ENCODE measurements at regions not wholly inside any gene's neighbourhood (a gene's known extent, or its start where the extent isn't known, plus 50 kb on each side); places are given as distances from the start of the nearest gene placed in this dataset.
A peak's percentile ranks its signal among the peaks of the same experiment; 100 is the strongest.

DNA sequence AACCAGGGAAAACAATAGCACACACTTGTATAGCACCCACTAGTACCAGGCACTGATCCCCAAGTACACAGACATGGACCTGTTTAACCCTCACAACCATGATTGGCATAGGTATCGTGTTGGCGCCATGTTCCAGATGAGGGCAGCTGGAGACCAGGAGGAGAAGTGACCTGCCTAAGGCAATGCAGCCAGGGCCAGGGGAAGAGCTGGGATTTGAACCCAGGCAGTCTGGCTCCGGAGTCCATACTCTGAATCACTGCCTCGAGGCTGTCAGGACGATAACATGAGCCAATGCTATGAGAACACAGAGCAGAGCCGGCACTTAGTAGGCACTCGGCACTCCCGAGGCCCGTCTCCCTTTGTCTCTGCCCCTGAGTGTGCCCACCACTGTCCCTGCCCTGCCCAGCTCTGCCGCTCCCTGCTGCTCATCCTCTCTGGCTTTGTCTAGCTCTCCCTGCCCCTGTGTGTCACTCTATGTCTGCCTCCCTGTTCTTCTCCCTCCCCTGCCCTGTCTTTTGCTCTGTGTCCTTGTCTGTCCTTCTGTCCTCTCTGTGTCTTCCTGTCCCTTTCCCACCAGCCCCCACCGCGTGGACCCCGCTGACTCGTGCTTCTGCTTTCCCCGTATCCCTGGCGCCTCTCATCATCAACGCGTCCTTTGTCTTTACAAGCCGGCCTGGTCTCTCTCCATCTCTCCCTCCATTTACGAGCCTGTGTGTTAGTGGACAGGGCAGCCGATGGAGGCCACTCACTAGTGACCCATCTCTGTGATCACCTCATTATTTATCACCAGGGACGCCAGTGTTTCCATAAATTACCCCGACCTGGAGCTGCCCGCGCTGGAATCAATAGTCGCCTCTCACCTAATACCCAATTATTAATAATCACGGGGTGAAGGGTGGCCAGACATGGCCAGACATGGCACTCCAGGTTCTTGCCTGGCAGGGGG, 99.4 kb upstream of the MVB12B start:
- H3K4me1 ChIP-seq (ENCODE audit: control insufficient read depth in 1 of 2, extremely low read depth in 1 of 2, insufficient read depth in 2 of 2, low read length in 2 of 2), result peaks cover 0 to 9% of the 10 kb centered on the region in 2 experiments
- no peaks in the 10 kb centered on the region for H3K9me3 ChIP-seq
- POLR2A ChIA-PET, result no interaction called here
- no peak overlapping the region for H3K4me3 ChIP-seq (ENCODE audit: control insufficient read depth in 1 of 2, extremely low read depth in 1 of 2, low read length in 1 of 2)
- Mint-ChIP-seq H3K27ac (no peak overlapping the region), H3K27me3 (peaks cover 43 to 63% of the 10 kb centered on the region in 2 donors), H3K9me3 (no peaks in the 10 kb centered on the region), H3K4me1 (peaks cover 0 to 4% (median 0%) of the 10 kb centered on the region in 3 donors), H3K4me3 (no peak overlapping the region), H3K36me3 (no peaks in the 10 kb centered on the region)
- CTCF ChIA-PET, result interaction anchor here in 1 of 2 donors (0.6 kb wide), 1 partner anchor 298 kb away, joined by 3 read pairs; no protein-coding TSS in a partner anchor
- H3K36me3 ChIP-seq (ENCODE audit: control insufficient read depth in 2 of 2, extremely low read depth in 1 of 2, insufficient read depth in 1 of 2, low read length in 1 of 2), result no peaks in the 10 kb centered on the region
- ATAC-seq (replicated peaks in 1 of 4), result no peak
- H3K27ac ChIP-seq (ENCODE audit: low read length), result no peak overlapping the region
- H3K27me3 ChIP-seq (replicated peaks in 1 of 2; ENCODE audit: control insufficient read depth in 2 of 2, extremely low read depth in 1 of 2, insufficient read depth in 2 of 2, low read length in 1 of 2), result peaks cover 0 to 71% of the 10 kb centered on the region in 2 experiments
- 80% methylated on average over 13 of the region's 27 CpGs for WGBS (ENCODE audit: insufficient coverage)
- DNase-seq, result no peak

DNA sequence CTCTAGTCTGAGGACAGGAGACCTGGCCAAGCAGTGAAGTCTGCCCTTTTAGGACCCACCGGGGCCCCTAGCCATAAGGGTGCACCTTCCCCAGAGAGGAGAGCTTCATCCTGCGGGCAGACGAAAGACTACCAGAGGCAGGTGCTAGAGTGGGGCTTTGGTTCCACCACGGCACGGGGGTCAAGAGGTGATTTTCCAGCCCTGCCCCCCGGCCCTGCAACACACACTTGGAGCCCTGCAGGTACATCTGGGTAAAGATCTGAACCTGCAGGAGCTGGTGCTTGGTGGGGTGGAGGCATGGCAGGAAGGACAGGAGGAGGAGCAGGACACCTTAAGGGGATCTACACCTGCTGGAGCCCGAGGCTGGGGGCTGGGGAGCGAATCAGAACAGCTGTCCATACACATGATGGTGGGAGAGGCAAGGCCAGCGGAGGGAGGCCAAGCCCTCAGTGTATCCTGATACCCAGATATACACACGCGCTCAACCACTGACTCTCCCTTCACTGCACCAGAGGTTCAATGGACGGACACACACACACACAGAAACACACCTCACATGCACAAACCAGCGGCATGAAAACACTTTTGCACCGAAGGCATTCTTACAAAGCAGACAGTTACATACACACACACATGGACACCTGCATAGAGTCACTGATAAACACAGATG, 98.4 kb upstream of the MVB12B start:
- H3K27me3 Mint-ChIP-seq, result peaks cover 41 to 57% of the 10 kb centered on the region in 2 donors
- H3K4me1 Mint-ChIP-seq, result peaks cover 0 to 4% (median 0%) of the 10 kb centered on the region in 3 donors
- no peak overlapping the region for H3K27ac ChIP-seq (ENCODE audit: low read length)
- no peaks in the 10 kb centered on the region for H3K9me3 ChIP-seq
- DNase-seq (no peak), ATAC-seq (replicated peaks in 1 of 4) (no peak)
- H3K4me3 ChIP-seq (ENCODE audit: control insufficient read depth in 1 of 2, extremely low read depth in 1 of 2, low read length in 1 of 2), result no peak overlapping the region
- CTCF ChIA-PET, result interaction anchor here (0.7 to 1.2 kb wide), 2 partner anchors 311 to 670 kb away, joined by 3 read pairs; no protein-coding TSS in a partner anchor
- H3K27ac Mint-ChIP-seq, result no peak overlapping the region
- H3K36me3 ChIP-seq (ENCODE audit: control insufficient read depth in 2 of 2, extremely low read depth in 1 of 2, insufficient read depth in 1 of 2, low read length in 1 of 2), result no peaks in the 10 kb centered on the region
- H3K4me3 Mint-ChIP-seq, result no peak overlapping the region
- H3K36me3 Mint-ChIP-seq, result no peaks in the 10 kb centered on the region
- H3K4me1 ChIP-seq (ENCODE audit: control insufficient read depth in 1 of 2, extremely low read depth in 1 of 2, insufficient read depth in 2 of 2, low read length in 2 of 2), result peaks cover 0 to 3% of the 10 kb centered on the region in 2 experiments
- peaks cover 0 to 61% of the 10 kb centered on the region in 2 experiments for H3K27me3 ChIP-seq (replicated peaks in 1 of 2; ENCODE audit: control insufficient read depth in 2 of 2, extremely low read depth in 1 of 2, insufficient read depth in 2 of 2, low read length in 1 of 2)
- POLR2A ChIA-PET, result no interaction called here
- no peaks in the 10 kb centered on the region for H3K9me3 Mint-ChIP-seq
- WGBS (ENCODE audit: insufficient coverage), result 84% methylated on average over 12 of the region's 14 CpGs

DNA sequence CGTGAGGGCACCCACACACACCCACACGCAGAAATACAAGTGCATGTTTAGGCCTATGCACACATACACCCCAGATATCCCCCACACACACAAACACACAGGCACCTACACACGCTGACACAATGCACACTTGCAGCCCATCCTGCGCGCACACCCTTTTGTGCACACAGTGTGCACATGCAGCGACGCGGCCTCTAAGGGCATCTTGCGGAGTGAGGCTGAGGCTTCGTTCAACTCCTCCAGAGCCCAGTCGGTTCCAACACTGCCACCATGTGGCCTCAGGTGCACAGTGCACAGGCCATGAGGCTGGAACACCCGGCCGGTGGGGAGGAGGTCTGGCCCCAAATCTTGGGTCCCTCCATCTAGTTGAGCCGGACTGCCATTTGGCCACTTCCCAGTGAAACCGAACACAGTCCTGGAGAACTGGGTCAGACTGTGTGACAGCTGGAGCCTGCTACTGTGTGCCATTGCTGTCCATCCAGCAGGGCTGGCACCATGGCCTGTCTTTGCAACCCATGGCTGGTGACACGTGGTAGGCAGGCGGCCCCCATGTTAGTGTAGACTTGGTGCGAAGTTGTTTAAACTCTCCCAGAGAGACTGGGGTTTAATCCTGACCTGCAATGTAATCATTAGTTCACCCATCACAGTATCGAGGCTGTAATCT, 97.7 kb upstream of the MVB12B start:
- Mint-ChIP-seq H3K27ac (no peak overlapping the region), H3K9me3 (no peaks in the 10 kb centered on the region), H3K4me3 (no peak overlapping the region), H3K4me1 (peaks cover 0 to 4% (median 0%) of the 10 kb centered on the region in 3 donors), H3K36me3 (no peaks in the 10 kb centered on the region), H3K27me3 (peaks cover 37 to 53% of the 10 kb centered on the region in 2 donors)
- Histone ChIP-seq H3K9me3 (no peaks in the 10 kb centered on the region), H3K27me3 (replicated peaks in 1 of 2; ENCODE audit: control insufficient read depth in 2 of 2, extremely low read depth in 1 of 2, insufficient read depth in 2 of 2, low read length in 1 of 2) (peaks cover 0 to 58% of the 10 kb centered on the region in 2 experiments), H3K36me3 (ENCODE audit: control insufficient read depth in 2 of 2, extremely low read depth in 1 of 2, insufficient read depth in 1 of 2, low read length in 1 of 2) (no peaks in the 10 kb centered on the region), H3K27ac (ENCODE audit: low read length) (no peak overlapping the region), H3K4me1 (ENCODE audit: control insufficient read depth in 1 of 2, extremely low read depth in 1 of 2, insufficient read depth in 2 of 2, low read length in 2 of 2) (peaks cover 0 to 3% of the 10 kb centered on the region in 2 experiments), H3K4me3 (ENCODE audit: control insufficient read depth in 1 of 2, extremely low read depth in 1 of 2, low read length in 1 of 2) (no peak overlapping the region)
- peak; percentile 78 to 87 (median 85) for ATAC-seq (replicated peaks in 1 of 4)
- CTCF ChIA-PET, result interaction anchor here (0.7 to 1.2 kb wide), 2 partner anchors 310 to 670 kb away, joined by 3 read pairs; no protein-coding TSS in a partner anchor
- POLR2A ChIA-PET, result no interaction called here
- WGBS (ENCODE audit: insufficient coverage), result 25% methylated on average over 16 of the region's 19 CpGs
- peak; percentile 15 to 74 (median 54) for DNase-seq

GRCh38 chr9:126229501-126229900, 97.1 kb upstream of the MVB12B start:
- no peaks in the 10 kb centered on the region for H3K36me3 Mint-ChIP-seq
- H3K27ac Mint-ChIP-seq, result no peak overlapping the region
- H3K4me3 Mint-ChIP-seq, result no peak overlapping the region
- Histone ChIP-seq H3K36me3 (ENCODE audit: control insufficient read depth in 2 of 2, extremely low read depth in 1 of 2, insufficient read depth in 1 of 2, low read length in 1 of 2) (no peaks in the 10 kb centered on the region), H3K9me3 (no peaks in the 10 kb centered on the region), H3K27ac (ENCODE audit: low read length) (no peak overlapping the region), H3K27me3 (replicated peaks in 1 of 2; ENCODE audit: control insufficient read depth in 2 of 2, extremely low read depth in 1 of 2, insufficient read depth in 2 of 2, low read length in 1 of 2) (peaks cover 0 to 57% of the 10 kb centered on the region in 2 experiments), H3K4me3 (ENCODE audit: control insufficient read depth in 1 of 2, extremely low read depth in 1 of 2, low read length in 1 of 2) (no peak overlapping the region), H3K4me1 (ENCODE audit: control insufficient read depth in 1 of 2, extremely low read depth in 1 of 2, insufficient read depth in 2 of 2, low read length in 2 of 2) (peaks cover 0 to 3% of the 10 kb centered on the region in 2 experiments)
- peaks cover 31 to 47% of the 10 kb centered on the region in 2 donors for H3K27me3 Mint-ChIP-seq
- ChIA-PET CTCF (interaction anchor here in 1 of 2 donors (0.5 to 1.2 kb wide), 4 partner anchors 13 to 1074 kb away, joined by 3 to 5 read pairs (median 4); no protein-coding TSS in a partner anchor), POLR2A (no interaction called here)
- 83% methylated on average over 1 of the region's 3 CpGs for WGBS (ENCODE audit: insufficient coverage)
- H3K9me3 Mint-ChIP-seq, result no peaks in the 10 kb centered on the region
- ATAC-seq (replicated peaks in 1 of 4) (no peak), DNase-seq (no peak)
- peaks cover 0 to 4% (median 0%) of the 10 kb centered on the region in 3 donors for H3K4me1 Mint-ChIP-seq

DNA sequence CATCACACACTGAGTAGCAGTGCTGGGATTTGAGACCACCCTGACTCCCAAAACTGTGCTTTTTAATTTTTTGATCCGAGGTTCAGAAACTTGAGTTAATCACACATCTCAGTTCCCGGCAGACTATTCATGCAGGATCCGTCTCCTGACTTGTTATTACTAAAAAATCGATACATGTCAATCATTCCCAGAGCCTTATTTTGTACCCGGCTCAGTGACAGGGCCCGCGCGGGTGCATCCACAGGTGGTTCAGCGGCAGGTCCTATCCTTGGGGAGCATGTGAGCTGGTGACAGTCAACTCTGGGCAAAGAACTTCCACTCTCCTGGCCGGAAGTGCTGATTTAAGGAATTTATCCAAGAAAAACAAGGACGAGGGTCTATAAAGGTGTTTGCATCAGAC, 95.9 kb upstream of the MVB12B start:
- Histone ChIP-seq H3K4me1 (ENCODE audit: control insufficient read depth in 1 of 2, extremely low read depth in 1 of 2, insufficient read depth in 2 of 2, low read length in 2 of 2) (peaks cover 0 to 3% of the 10 kb centered on the region in 2 experiments), H3K36me3 (ENCODE audit: control insufficient read depth in 2 of 2, extremely low read depth in 1 of 2, insufficient read depth in 1 of 2, low read length in 1 of 2) (no peaks in the 10 kb centered on the region), H3K9me3 (no peaks in the 10 kb centered on the region), H3K27me3 (replicated peaks in 1 of 2; ENCODE audit: control insufficient read depth in 2 of 2, extremely low read depth in 1 of 2, insufficient read depth in 2 of 2, low read length in 1 of 2) (peaks cover 0 to 55% of the 10 kb centered on the region in 2 experiments), H3K4me3 (ENCODE audit: control insufficient read depth in 1 of 2, extremely low read depth in 1 of 2, low read length in 1 of 2) (no peak overlapping the region), H3K27ac (ENCODE audit: low read length) (no peak overlapping the region)
- no peaks in the 10 kb centered on the region for H3K36me3 Mint-ChIP-seq
- CTCF ChIA-PET, result no interaction called here
- no peak for DNase-seq
- peaks cover 0 to 4% (median 0%) of the 10 kb centered on the region in 3 donors for H3K4me1 Mint-ChIP-seq
- 88% methylated on average over 8 of the region's 11 CpGs for WGBS (ENCODE audit: insufficient coverage)
- peaks cover 23 to 38% of the 10 kb centered on the region in 2 donors for H3K27me3 Mint-ChIP-seq
- POLR2A ChIA-PET, result no interaction called here
- H3K9me3 Mint-ChIP-seq, result no peaks in the 10 kb centered on the region
- H3K4me3 Mint-ChIP-seq, result no peak overlapping the region
- ATAC-seq (replicated peaks in 1 of 4), result no peak
- no peak overlapping the region for H3K27ac Mint-ChIP-seq

- peaks cover 0 to 42% of the 10 kb centered on the region in 2 experiments for H3K27me3 ChIP-seq (replicated peaks in 1 of 2; ENCODE audit: control insufficient read depth in 2 of 2, extremely low read depth in 1 of 2, insufficient read depth in 2 of 2, low read length in 1 of 2)
- no peak overlapping the region for H3K27ac ChIP-seq (ENCODE audit: low read length)
- peaks cover 0 to 3% of the 10 kb centered on the region in 2 experiments for H3K4me1 ChIP-seq (ENCODE audit: control insufficient read depth in 1 of 2, extremely low read depth in 1 of 2, insufficient read depth in 2 of 2, low read length in 2 of 2)
- H3K27me3 Mint-ChIP-seq, result peaks cover 9 to 24% of the 10 kb centered on the region in 2 donors
- 82% methylated on average over 5 of the region's 6 CpGs for WGBS (ENCODE audit: insufficient coverage)
- no peak overlapping the region for H3K4me3 ChIP-seq (ENCODE audit: control insufficient read depth in 1 of 2, extremely low read depth in 1 of 2, low read length in 1 of 2)
- H3K4me3 Mint-ChIP-seq, result no peak overlapping the region
- POLR2A ChIA-PET, result no interaction called here
- CTCF ChIA-PET, result no interaction called here
- ATAC-seq (replicated peaks in 1 of 4), result no peak
- no peak overlapping the region for H3K27ac Mint-ChIP-seq
- no peak for DNase-seq
- H3K9me3 Mint-ChIP-seq, result no peaks in the 10 kb centered on the region
- H3K4me1 Mint-ChIP-seq, result peaks cover 0 to 4% (median 0%) of the 10 kb centered on the region in 3 donors
- no peaks in the 10 kb centered on the region for H3K36me3 Mint-ChIP-seq
- H3K9me3 ChIP-seq, result no peaks in the 10 kb centered on the region
- no peaks in the 10 kb centered on the region for H3K36me3 ChIP-seq (ENCODE audit: control insufficient read depth in 2 of 2, extremely low read depth in 1 of 2, insufficient read depth in 1 of 2, low read length in 1 of 2)
These were observed 94.2 kb upstream of the MVB12B start for GRCh38 chr9:126232461-126232860.
